ENCODE measurements at regions not wholly inside any gene's neighbourhood (a gene's known extent, or its start where the extent isn't known, plus 50 kb on each side); places are given as distances from the start of the nearest gene placed in this dataset.

DNA sequence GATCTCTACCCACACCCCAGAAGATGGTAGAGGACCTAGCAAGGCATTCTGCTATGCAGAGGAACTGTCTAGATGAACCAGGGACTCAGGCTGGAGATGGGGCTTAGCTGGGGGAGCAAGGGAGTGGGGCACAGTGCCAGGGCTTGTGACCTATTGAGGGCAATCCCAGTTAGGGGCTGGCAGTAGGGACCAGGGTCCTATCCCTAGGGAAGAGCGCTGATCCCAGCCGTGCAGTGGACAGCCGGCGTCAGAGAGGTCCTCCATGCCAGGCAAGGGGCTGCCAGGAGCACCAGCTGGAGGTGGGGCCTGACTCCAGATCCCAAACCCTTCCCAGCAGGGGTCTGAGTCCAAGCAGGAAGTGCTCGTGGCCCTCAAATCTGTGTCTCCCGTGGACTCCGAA lies 52.7 kb upstream of the NEURL1B start:
- Histone ChIP-seq H3K9me3 (no peaks in the 10 kb centered on the region), H3K4me3 (no peak overlapping the region), H3K4me1 (peaks cover 0 to 48% (median 32%) of the 10 kb centered on the region in 12 donors), H3K36me3 (no peaks in the 10 kb centered on the region), H3K27ac (no peak overlapping the region), H3K27me3 (no peaks in the 10 kb centered on the region)
- TF ChIP-seq, protein P1, sequence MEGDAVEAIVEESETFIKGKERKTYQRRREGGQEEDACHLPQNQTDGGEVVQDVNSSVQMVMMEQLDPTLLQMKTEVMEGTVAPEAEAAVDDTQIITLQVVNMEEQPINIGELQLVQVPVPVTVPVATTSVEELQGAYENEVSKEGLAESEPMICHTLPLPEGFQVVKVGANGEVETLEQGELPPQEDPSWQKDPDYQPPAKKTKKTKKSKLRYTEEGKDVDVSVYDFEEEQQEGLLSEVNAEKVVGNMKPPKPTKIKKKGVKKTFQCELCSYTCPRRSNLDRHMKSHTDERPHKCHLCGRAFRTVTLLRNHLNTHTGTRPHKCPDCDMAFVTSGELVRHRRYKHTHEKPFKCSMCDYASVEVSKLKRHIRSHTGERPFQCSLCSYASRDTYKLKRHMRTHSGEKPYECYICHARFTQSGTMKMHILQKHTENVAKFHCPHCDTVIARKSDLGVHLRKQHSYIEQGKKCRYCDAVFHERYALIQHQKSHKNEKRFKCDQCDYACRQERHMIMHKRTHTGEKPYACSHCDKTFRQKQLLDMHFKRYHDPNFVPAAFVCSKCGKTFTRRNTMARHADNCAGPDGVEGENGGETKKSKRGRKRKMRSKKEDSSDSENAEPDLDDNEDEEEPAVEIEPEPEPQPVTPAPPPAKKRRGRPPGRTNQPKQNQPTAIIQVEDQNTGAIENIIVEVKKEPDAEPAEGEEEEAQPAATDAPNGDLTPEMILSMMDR (IDR thresholded peaks at IDR 0.05): no peak
- TF ChIP-seq POLR2A (IDR thresholded peaks at IDR 0.05): no peak
- WGBS, 4 donors: 78 to 91% (median 89%) methylated on average over 7 of the region's 7 CpGs
- ATAC-seq (no peak), DNase-seq (no peak)
- intact Hi-C loops (cut with DNase I): loop anchor here in 6 of 10 donors (5.0 to 10.0 kb wide), 5 partner anchors 54 to 109 kb away; partner anchors contain the start of gene NEURL1B (in 4 of the 6)

DNA sequence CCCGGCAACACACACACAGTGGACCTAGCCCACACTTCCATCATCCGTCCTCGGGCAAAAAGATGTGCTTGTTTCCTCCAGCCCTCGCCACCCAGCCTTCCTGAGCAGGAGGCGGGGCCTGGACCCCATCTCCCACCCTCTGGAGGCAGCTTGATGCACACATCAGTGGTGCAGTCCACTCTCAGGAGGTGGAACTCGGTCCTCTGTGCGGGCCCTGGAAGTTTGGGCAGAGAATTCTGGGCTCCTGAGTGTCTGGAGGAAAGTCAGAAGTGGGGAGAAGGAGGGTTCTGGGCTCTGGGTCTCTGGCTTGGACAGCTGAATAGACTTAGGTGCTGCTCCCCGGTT lies 54.0 kb upstream of the NEURL1B start:
- H3K27me3 ChIP-seq: no peaks in the 10 kb centered on the region
- H3K4me1 ChIP-seq: peaks cover 0 to 61% (median 42%) of the 10 kb centered on the region in 12 donors
- H3K4me3 ChIP-seq: no peak overlapping the region
- no peak for TF ChIP-seq POLR2A (IDR thresholded peaks at IDR 0.05)
- TF ChIP-seq, protein P1 (IDR thresholded peaks at IDR 0.05): no peak
- no peak for DNase-seq
- intact Hi-C loops (cut with DNase I): loop anchor here in 6 of 10 donors (5.0 to 10.0 kb wide), 5 partner anchors 55 to 110 kb away; partner anchors contain the start of gene NEURL1B (in 4 of the 6)
- H3K9me3 ChIP-seq: no peaks in the 10 kb centered on the region
- 69 to 86% (median 78%) methylated on average over 7 to 8 of the region's 8 CpGs for WGBS, 4 donors
- peak overlapping the region; percentile 46 to 97 (median 86) for H3K27ac ChIP-seq
- H3K36me3 ChIP-seq: no peaks in the 10 kb centered on the region
- ATAC-seq: no peak

DNA sequence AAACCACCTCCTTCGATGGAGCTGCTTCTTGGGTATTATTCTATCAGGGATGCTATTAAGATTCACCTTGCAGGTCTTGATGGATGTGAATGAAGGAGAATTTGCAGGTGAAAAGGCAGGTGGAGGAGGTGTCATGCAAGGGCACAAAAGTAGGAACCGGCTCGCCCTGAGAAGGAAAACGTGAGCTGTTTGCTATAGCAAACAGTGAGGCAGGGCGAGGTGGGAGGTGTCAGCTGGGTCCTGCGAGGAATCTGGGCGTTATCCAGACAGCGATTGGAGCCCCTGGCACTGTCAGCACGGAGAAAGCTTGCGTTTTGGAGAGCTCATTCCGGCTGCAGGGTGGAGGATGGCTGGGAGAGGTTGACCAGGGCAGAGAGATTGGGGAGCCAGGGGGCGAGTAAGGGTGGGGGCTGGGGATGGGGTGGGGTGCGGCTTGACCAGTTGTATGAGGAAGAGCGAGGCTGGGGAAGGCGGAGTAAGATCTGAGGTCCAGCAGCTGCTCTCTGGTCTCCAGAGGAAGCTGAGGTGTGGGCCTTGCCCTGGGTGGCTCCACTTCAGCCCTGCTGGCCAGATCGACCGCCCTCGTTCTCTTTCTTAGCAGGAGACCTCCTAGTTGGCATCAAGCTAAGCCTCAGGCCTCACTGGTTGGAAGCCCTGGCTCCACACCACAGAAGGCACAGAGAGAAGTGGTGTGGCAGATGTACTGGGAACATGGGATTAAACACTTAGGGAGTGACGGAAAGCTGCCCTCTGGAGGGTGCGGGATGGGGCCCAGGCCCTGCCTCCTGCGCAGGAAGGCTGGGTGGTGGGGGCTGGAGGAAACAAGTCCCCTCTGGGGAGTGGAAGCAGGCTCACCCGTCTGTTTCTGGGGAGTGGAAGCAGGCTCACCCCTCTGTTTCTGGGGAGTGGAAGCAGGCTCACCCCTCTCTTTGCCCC lies 54.7 kb upstream of the NEURL1B start:
- Histone ChIP-seq H3K4me1 (peaks cover 0 to 66% (median 45%) of the 10 kb centered on the region in 12 donors), H3K4me3 (no peak overlapping the region), H3K27me3 (no peaks in the 10 kb centered on the region), H3K9me3 (no peaks in the 10 kb centered on the region), H3K36me3 (no peaks in the 10 kb centered on the region), H3K27ac (peak overlapping the region; percentile 46 to 97 (median 86))
- peak in 3 of 4 donors; percentile 2 to 40 (median 26) for ATAC-seq
- peak in 2 of 5 donors; percentile 40 to 56 for DNase-seq
- intact Hi-C loops (cut with DNase I): loop anchor here in 6 of 10 donors (5.0 to 10.0 kb wide), 5 partner anchors 56 to 111 kb away; partner anchors contain the start of gene NEURL1B (in 4 of the 6)
- no peak for TF ChIP-seq POLR2A (IDR thresholded peaks at IDR 0.05)
- TF ChIP-seq, protein P1 (IDR thresholded peaks at IDR 0.05): no peak
- WGBS, 4 donors: 49 to 60% (median 53%) methylated on average over 22 of the region's 22 CpGs

DNA sequence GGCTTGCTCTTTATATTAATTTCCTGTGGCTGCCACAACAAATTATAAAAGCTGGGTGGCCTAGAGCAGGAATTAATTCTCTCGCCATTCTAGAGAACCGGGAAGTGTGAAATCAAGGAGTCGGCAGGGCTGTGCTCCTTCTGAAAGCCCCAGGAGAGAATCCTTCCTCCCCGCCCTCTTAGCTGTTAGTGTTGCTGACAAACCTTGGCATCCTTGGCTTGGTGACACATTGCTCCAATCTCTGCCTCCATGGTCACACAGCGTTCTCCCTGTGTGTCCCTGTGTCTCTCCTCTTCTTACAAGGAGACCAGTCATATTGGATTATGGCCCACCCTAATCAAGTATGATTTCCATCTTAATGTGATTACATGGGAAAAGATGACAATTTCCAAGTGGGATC lies 55.9 kb upstream of the NEURL1B start:
- ATAC-seq: peak in 3 of 4 donors; percentile 12 to 41 (median 38)
- peak in 2 of 5 donors; percentile 44 to 61 for DNase-seq
- Histone ChIP-seq H3K27ac (peak overlapping the region; percentile 73 to 97 (median 87)), H3K4me3 (peak overlapping the region in 1 of 12 donors; percentile 18), H3K9me3 (no peaks in the 10 kb centered on the region), H3K27me3 (no peaks in the 10 kb centered on the region), H3K36me3 (no peaks in the 10 kb centered on the region), H3K4me1 (peaks cover 0 to 69% (median 46%) of the 10 kb centered on the region in 12 donors)
- TF ChIP-seq, protein P1 (IDR thresholded peaks at IDR 0.05): no peak
- no peak for TF ChIP-seq POLR2A (IDR thresholded peaks at IDR 0.05)
- intact Hi-C loops (cut with DNase I): loop anchor here in 7 of 10 donors (2.0 to 10.0 kb wide), 9 partner anchors 52 to 112 kb away; partner anchors contain the start of gene NEURL1B (in 5 of the 7)
- 44 to 52% (median 51%) methylated on average over 5 of the region's 5 CpGs for WGBS, 4 donors
